Esophagus (tissue), 2 donors: ENCODE measurements at regions not wholly inside any gene's neighbourhood (a gene's known extent, or its start where the extent isn't known, plus 50 kb on each side); places are given as distances from the start of the nearest gene placed in this dataset.

ENCODE experiments used
- H3K27ac ChIP-seq, 2 donors: one replicate each; pipeline ENCODE4 v1.5.1; 2013; ENCODE audit warnings: low read depth in 2 of 2, mild to moderate bottlenecking in 2 of 2, inconsistent platforms in 1 of 2, low read length in 1 of 2, moderate library complexity in 1 of 2
- H3K27me3 ChIP-seq, 2 donors: one replicate each; pipeline ENCODE4 v1.6.1; 2013; ENCODE audit warnings: low read length in 2 of 2, control low read depth in 1 of 2, mild to moderate bottlenecking in 1 of 2; ENCODE audit not compliant: insufficient read depth in 2 of 2, control insufficient read depth in 1 of 2
- H3K36me3 ChIP-seq, 2 donors: one replicate each; pipeline ENCODE4 v1.6.1; 2013; ENCODE audit warnings: low read length in 1 of 2; ENCODE audit not compliant: control insufficient read depth in 2 of 2, insufficient read depth in 2 of 2
- H3K4me1 ChIP-seq, 2 donors: one replicate each; pipeline ENCODE4 v1.6.1; 2013; ENCODE audit warnings: low read length in 1 of 2; ENCODE audit not compliant: control insufficient read depth in 2 of 2, insufficient read depth in 2 of 2
- H3K4me3 ChIP-seq, 2 donors: one replicate each; pipeline ENCODE4 v1.5.1; 2013; ENCODE audit warnings: low read length in 2 of 2, mild to moderate bottlenecking in 2 of 2, low read depth in 1 of 2, moderate library complexity in 1 of 2
- H3K9me3 ChIP-seq, 2 donors: one replicate each; pipeline ENCODE4 v1.6.1; 2013; ENCODE audit warnings: mild to moderate bottlenecking in 2 of 2, low read depth in 1 of 2, low read length in 1 of 2, moderate library complexity in 1 of 2; ENCODE audit not compliant: control insufficient read depth in 2 of 2, insufficient read depth in 1 of 2
- WGBS, 2 donors: extraction: QIAGEN DNeasy Blood & Tissue Kit; methylation state at CpG; one replicate each; pipeline ENCODE4 v1.1.7; 2013; 5-methylcytosine and 5-hydroxymethylcytosine counted together
- donor health status: healthy with polysubstance abuse.
- donor health status: Bipolar disorder and iron deficiency.

- Histone ChIP-seq H3K36me3 (no peaks in the 10 kb centered on the region), H3K27me3 (no peaks in the 10 kb centered on the region), H3K27ac (no peak overlapping the region), H3K4me1 (no peaks in the 10 kb centered on the region), H3K9me3 (no peaks in the 10 kb centered on the region), H3K4me3 (no peak overlapping the region)
- WGBS, 2 donors: 49 to 56% methylated on average over 3 of the region's 3 CpGs
Observed at GRCh38 chr7:81414411-81414810, 355.4 kb downstream of the HGF start.

- WGBS, 2 donors: 43 to 53% methylated on average over 6 of the region's 6 CpGs
- Histone ChIP-seq H3K4me3 (no peak overlapping the region), H3K27ac (no peak overlapping the region), H3K9me3 (no peaks in the 10 kb centered on the region), H3K27me3 (no peaks in the 10 kb centered on the region), H3K4me1 (no peaks in the 10 kb centered on the region), H3K36me3 (no peaks in the 10 kb centered on the region)
Observed at GRCh38 chr7:81410471-81411117, 359.3 kb downstream of the HGF start.

- Histone ChIP-seq H3K4me3 (no peak overlapping the region), H3K27ac (no peak overlapping the region), H3K9me3 (no peaks in the 10 kb centered on the region), H3K27me3 (no peaks in the 10 kb centered on the region), H3K4me1 (no peaks in the 10 kb centered on the region), H3K36me3 (no peaks in the 10 kb centered on the region)
- 63 to 82% methylated on average over 2 of the region's 2 CpGs for WGBS, 2 donors
Observed at GRCh38 chr7:81408728-81409127, 361.1 kb downstream of the HGF start.

GRCh38 chr7:81407094-81407493 is 362.8 kb downstream of the HGF start:
- no peaks in the 10 kb centered on the region for H3K4me1 ChIP-seq
- no peaks in the 10 kb centered on the region for H3K27me3 ChIP-seq
- H3K27ac ChIP-seq: no peak overlapping the region
- WGBS, 2 donors: 97 to 98% methylated on average over 2 of the region's 2 CpGs
- no peaks in the 10 kb centered on the region for H3K36me3 ChIP-seq
- no peaks in the 10 kb centered on the region for H3K9me3 ChIP-seq
- H3K4me3 ChIP-seq: no peak overlapping the region

GRCh38 chr7:81404669-81405068 is 365.2 kb downstream of the HGF start:
- H3K36me3 ChIP-seq: no peaks in the 10 kb centered on the region
- H3K27ac ChIP-seq: no peak overlapping the region
- WGBS, 2 donors: 83 to 86% methylated on average over 2 of the region's 2 CpGs
- no peak overlapping the region for H3K4me3 ChIP-seq
- H3K27me3 ChIP-seq: no peaks in the 10 kb centered on the region
- H3K4me1 ChIP-seq: no peaks in the 10 kb centered on the region
- no peaks in the 10 kb centered on the region for H3K9me3 ChIP-seq

- 61 to 71% methylated on average over 1 of the region's 1 CpG for WGBS, 2 donors
- Histone ChIP-seq H3K9me3 (no peaks in the 10 kb centered on the region), H3K27me3 (no peaks in the 10 kb centered on the region), H3K4me1 (no peaks in the 10 kb centered on the region), H3K27ac (no peak overlapping the region), H3K4me3 (no peak overlapping the region), H3K36me3 (no peaks in the 10 kb centered on the region)
Observed at GRCh38 chr7:81402227-81402626, 367.6 kb downstream of the HGF start.

- no peak overlapping the region for H3K4me3 ChIP-seq
- H3K4me1 ChIP-seq: no peaks in the 10 kb centered on the region
- WGBS, 2 donors: 54 to 69% methylated on average over 3 of the region's 3 CpGs
- H3K27ac ChIP-seq: no peak overlapping the region
- H3K27me3 ChIP-seq: no peaks in the 10 kb centered on the region
- H3K36me3 ChIP-seq: no peaks in the 10 kb centered on the region
- H3K9me3 ChIP-seq: no peaks in the 10 kb centered on the region
Observed at GRCh38 chr7:81399471-81399870, 370.4 kb downstream of the HGF start.

- no peaks in the 10 kb centered on the region for H3K4me1 ChIP-seq
- no peaks in the 10 kb centered on the region for H3K36me3 ChIP-seq
- no peak overlapping the region for H3K27ac ChIP-seq
- 81 to 97% methylated on average over 2 of the region's 2 CpGs for WGBS, 2 donors
- H3K9me3 ChIP-seq: no peaks in the 10 kb centered on the region
- no peaks in the 10 kb centered on the region for H3K27me3 ChIP-seq
- H3K4me3 ChIP-seq: no peak overlapping the region
Observed at GRCh38 chr7:81394029-81394428, 375.8 kb downstream of the HGF start.

GRCh38 chr7:81393018-81393417 is 376.8 kb downstream of the HGF start:
- Histone ChIP-seq H3K27ac (no peak overlapping the region), H3K36me3 (no peaks in the 10 kb centered on the region), H3K27me3 (no peaks in the 10 kb centered on the region), H3K4me1 (no peaks in the 10 kb centered on the region), H3K4me3 (no peak overlapping the region), H3K9me3 (no peaks in the 10 kb centered on the region)
- 82 to 86% methylated on average over 2 of the region's 2 CpGs for WGBS, 2 donors

- H3K4me1 ChIP-seq: no peaks in the 10 kb centered on the region
- no peaks in the 10 kb centered on the region for H3K9me3 ChIP-seq
- H3K4me3 ChIP-seq: no peak overlapping the region
- 85 to 91% methylated on average over 1 of the region's 1 CpG for WGBS, 2 donors
- H3K27ac ChIP-seq: no peak overlapping the region
- H3K27me3 ChIP-seq: no peaks in the 10 kb centered on the region
- H3K36me3 ChIP-seq: no peaks in the 10 kb centered on the region
Observed at GRCh38 chr7:81385370-81385769, 384.5 kb downstream of the HGF start.
